H9 (cell line): ENCODE measurements at regions not wholly inside any gene's neighbourhood (a gene's known extent, or its start where the extent isn't known, plus 50 kb on each side); places are given as distances from the start of the nearest gene placed in this dataset.

ENCODE experiments used
- DNase-seq: peaks from one replicate; pipeline ENCODE4 v3.0.0-alpha.2; 2017
- H2AFZ ChIP-seq: one replicate; pipeline ENCODE4 v1.6.1; 2013; ENCODE audit warnings: mild to moderate bottlenecking, low read length, control low read depth, moderate library complexity
- H2AK5ac ChIP-seq: 2 replicates; pipeline ENCODE4 v1.6.1; 2013; ENCODE audit warnings: low read length, control low read depth, mixed read lengths; ENCODE audit not compliant: insufficient read length
- H2BK120ac ChIP-seq: one replicate; pipeline ENCODE4 v1.6.1; 2013; ENCODE audit warnings: low read depth, mild to moderate bottlenecking, low read length, control low read depth, inconsistent platforms; ENCODE audit not compliant: poor library complexity, severe bottlenecking
- H2BK12ac ChIP-seq: 2 replicates; pipeline ENCODE4 v1.6.1; 2013; ENCODE audit warnings: low read length, control low read depth, mixed read lengths, low read depth; ENCODE audit not compliant: insufficient read length
- H2BK15ac ChIP-seq: 2 replicates; pipeline ENCODE4 v1.6.1; 2013; ENCODE audit warnings: low read depth, low read length, control low read depth
- H2BK20ac ChIP-seq: one replicate; pipeline ENCODE4 v1.6.1; 2013; ENCODE audit warnings: low read depth, mild to moderate bottlenecking, low read length, control low read depth, inconsistent platforms; ENCODE audit not compliant: poor library complexity, severe bottlenecking
- H2BK5ac ChIP-seq: 2 replicates; pipeline ENCODE4 v1.6.1; 2013; ENCODE audit warnings: low read length, control low read depth, mixed read lengths; ENCODE audit not compliant: insufficient read length
- H3K14ac ChIP-seq: 2 replicates; pipeline ENCODE4 v1.6.1; 2013; ENCODE audit warnings: low read length, control low read depth; ENCODE audit not compliant: insufficient read depth
- H3K18ac ChIP-seq: 2 replicates; pipeline ENCODE4 v1.6.1; 2013; ENCODE audit warnings: low read depth, mild to moderate bottlenecking, mixed read lengths, low read length, control low read depth; ENCODE audit not compliant: insufficient read length
- H3K23ac ChIP-seq: 2 replicates; pipeline ENCODE4 v1.6.1; 2013; ENCODE audit warnings: low read length, control low read depth, mixed read lengths, low read depth; ENCODE audit not compliant: insufficient read length
- H3K23me2 ChIP-seq: 2 replicates; pipeline ENCODE4 v1.6.1; 2013; ENCODE audit warnings: low read depth, mild to moderate bottlenecking, mixed read lengths, low read length, control low read depth; ENCODE audit not compliant: insufficient read length, poor library complexity, severe bottlenecking
- H3K27ac ChIP-seq: 2 replicates; pipeline ENCODE4 v1.5.1; 2013; ENCODE audit warnings: low read length, control low read depth, mixed read lengths, low read depth; ENCODE audit not compliant: insufficient read length
- H3K27me3 ChIP-seq: 2 replicates; pipeline ENCODE4 v1.6.1; 2013; ENCODE audit warnings: low read length, control low read depth, inconsistent platforms; ENCODE audit not compliant: insufficient read depth
- H3K4ac ChIP-seq: 2 replicates; pipeline ENCODE4 v1.6.1; 2013; ENCODE audit warnings: low read depth, mild to moderate bottlenecking, control low read depth, inconsistent platforms, low read length, moderate library complexity
- H3K4me1 ChIP-seq: 2 replicates; pipeline ENCODE4 v1.6.1; 2013; ENCODE audit warnings: low read length, control low read depth, inconsistent platforms; ENCODE audit not compliant: insufficient read depth
- H3K4me2 ChIP-seq: 2 replicates; pipeline ENCODE4 v1.6.1; 2013; ENCODE audit warnings: low read length, control low read depth, mixed read lengths; ENCODE audit not compliant: insufficient read length, insufficient read depth
- H3K56ac ChIP-seq: 2 replicates; pipeline ENCODE4 v1.6.1; 2013; ENCODE audit warnings: low read depth, mild to moderate bottlenecking, mixed read lengths, low read length, control low read depth; ENCODE audit not compliant: insufficient read length
- H3K79me1 ChIP-seq: 2 replicates; pipeline ENCODE4 v1.6.1; 2013; ENCODE audit warnings: low read depth, mild to moderate bottlenecking, moderate library complexity, low read length, control low read depth, inconsistent platforms; ENCODE audit not compliant: insufficient read depth, poor library complexity, severe bottlenecking
- H3K79me2 ChIP-seq: 2 replicates; pipeline ENCODE4 v1.6.1; 2013; ENCODE audit warnings: low read length, control low read depth, inconsistent platforms; ENCODE audit not compliant: insufficient read depth
- H3K9ac ChIP-seq: 2 replicates; pipeline ENCODE4 v1.6.1; 2013; ENCODE audit warnings: low read length, control low read depth, mixed read lengths; ENCODE audit not compliant: insufficient read length; ENCODE audit errors: extremely low read depth
- H3K9me3 ChIP-seq: one replicate; pipeline ENCODE4 v1.6.1; 2013; ENCODE audit warnings: low read depth, low read length, inconsistent platforms; ENCODE audit not compliant: control insufficient read depth
- H3T11ph ChIP-seq: one replicate; pipeline ENCODE4 v1.6.1; 2013; ENCODE audit warnings: mild to moderate bottlenecking, low read length, control low read depth, inconsistent platforms
- H4K20me1 ChIP-seq: one replicate; pipeline ENCODE4 v1.6.1; 2013; ENCODE audit not compliant: control insufficient read depth, insufficient read length, insufficient read depth
- H4K5ac ChIP-seq: 2 replicates; pipeline ENCODE4 v1.6.1; 2013; ENCODE audit warnings: low read depth, mild to moderate bottlenecking, mixed read lengths, low read length, control low read depth; ENCODE audit not compliant: insufficient read length
- H4K8ac ChIP-seq: replicated peaks from 2 replicates; pipeline ENCODE4 v1.6.1; 2013; ENCODE audit warnings: low read length, control low read depth, mixed read lengths, low read depth; ENCODE audit not compliant: insufficient read length
- H4K91ac ChIP-seq: 2 replicates; pipeline ENCODE4 v1.6.1; 2013; ENCODE audit warnings: low read depth, mild to moderate bottlenecking, moderate library complexity, mixed read lengths, low read length, control low read depth; ENCODE audit not compliant: insufficient read length
- H3K27ac Mint-ChIP-seq, 3 experiments: 2 replicates in 2 of 3; 3 replicates in 1 of 3; pipeline ENCODE4 v1.8.0; 2020 to 2021; ENCODE audit warnings: mixed read lengths in 3 of 3, mild to moderate bottlenecking in 1 of 3, moderate library complexity in 1 of 3
- H3K27me3 Mint-ChIP-seq: 2 replicates; pipeline ENCODE4 v1.8.0; 2021; ENCODE audit warnings: low read depth, mild to moderate bottlenecking, moderate library complexity, mixed read lengths
- H3K36me3 Mint-ChIP-seq, 3 experiments: 2 replicates in 2 of 3; 3 replicates in 1 of 3; pipeline ENCODE4 v1.8.0; 2020 to 2021; ENCODE audit warnings: low read depth in 3 of 3, mixed read lengths in 3 of 3; ENCODE audit not compliant: insufficient read depth in 1 of 3
- H3K4me1 Mint-ChIP-seq, 2 experiments: 2 replicates each; pipeline ENCODE4 v1.8.0; 2020; ENCODE audit warnings: mixed read lengths in 2 of 2
- H3K4me3 Mint-ChIP-seq, 2 experiments: 2 replicates in 1 of 2; 3 replicates in 1 of 2; pipeline ENCODE4 v1.8.0; 2020 to 2021; ENCODE audit warnings: mild to moderate bottlenecking in 2 of 2, mixed read lengths in 2 of 2, moderate library complexity in 1 of 2
- H3K9me3 Mint-ChIP-seq, 2 experiments: 2 replicates in 1 of 2; 3 replicates in 1 of 2; pipeline ENCODE4 v1.8.0; 2020; ENCODE audit warnings: mild to moderate bottlenecking in 2 of 2, mixed read lengths in 2 of 2, moderate library complexity in 1 of 2
- TF ChIP-seq, protein P1 (sequence below): fragments of 200-600 bp; sonication (generic); conservative IDR thresholded peaks from 3 replicates; pipeline ENCODE4 v1.8.0; 2021; ENCODE audit warnings: antibody characterized with exemption, mild to moderate bottlenecking

DNA sequence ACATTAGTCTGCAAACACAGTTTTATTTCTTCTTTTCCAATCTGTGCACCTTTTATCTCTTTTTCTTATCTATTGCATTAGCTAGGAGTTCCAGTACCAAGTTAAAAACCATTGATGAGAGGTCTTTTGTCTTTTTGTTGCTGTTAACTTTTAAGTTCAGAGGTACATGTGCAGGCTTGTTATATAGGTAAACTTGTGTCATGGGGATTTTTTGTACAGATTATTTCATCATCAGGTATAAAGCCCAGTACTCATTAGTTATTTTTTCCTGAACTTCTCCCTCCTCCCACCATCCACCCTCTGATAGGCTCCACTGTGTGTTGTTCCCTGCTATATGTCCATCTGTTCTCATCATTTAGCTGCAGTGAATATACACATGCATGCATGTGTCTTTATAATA is 349.9 kb downstream of the PDHA2 start:
- Histone ChIP-seq H3K14ac (no peak overlapping the region), H4K8ac (no peak overlapping the region), H3K4ac (no peak overlapping the region), H4K5ac (no peak overlapping the region), H4K91ac (no peak overlapping the region), H3K79me2 (no peaks in the 10 kb centered on the region), H3T11ph (no peak overlapping the region), H3K4me1 (no peaks in the 10 kb centered on the region), H2BK5ac (no peak overlapping the region), H2BK120ac (no peak overlapping the region), H3K79me1 (no peaks in the 10 kb centered on the region), H2AFZ (no peak overlapping the region), H2BK12ac (no peak overlapping the region), H3K9me3 (no peaks in the 10 kb centered on the region), H3K27ac (no peak overlapping the region), H3K23ac (no peak overlapping the region), H2BK20ac (no peak overlapping the region), H4K20me1 (no peaks in the 10 kb centered on the region), H3K9ac (no peak overlapping the region), H3K56ac (no peak overlapping the region), H2AK5ac (no peak overlapping the region), H3K4me2 (no peak overlapping the region), H3K18ac (no peak overlapping the region), H2BK15ac (no peak overlapping the region), H3K23me2 (no peaks in the 10 kb centered on the region), H3K27me3 (no peaks in the 10 kb centered on the region)
- DNase-seq, result no peak
- H3K4me3 Mint-ChIP-seq, result no peak overlapping the region
- TF ChIP-seq, protein P1, sequence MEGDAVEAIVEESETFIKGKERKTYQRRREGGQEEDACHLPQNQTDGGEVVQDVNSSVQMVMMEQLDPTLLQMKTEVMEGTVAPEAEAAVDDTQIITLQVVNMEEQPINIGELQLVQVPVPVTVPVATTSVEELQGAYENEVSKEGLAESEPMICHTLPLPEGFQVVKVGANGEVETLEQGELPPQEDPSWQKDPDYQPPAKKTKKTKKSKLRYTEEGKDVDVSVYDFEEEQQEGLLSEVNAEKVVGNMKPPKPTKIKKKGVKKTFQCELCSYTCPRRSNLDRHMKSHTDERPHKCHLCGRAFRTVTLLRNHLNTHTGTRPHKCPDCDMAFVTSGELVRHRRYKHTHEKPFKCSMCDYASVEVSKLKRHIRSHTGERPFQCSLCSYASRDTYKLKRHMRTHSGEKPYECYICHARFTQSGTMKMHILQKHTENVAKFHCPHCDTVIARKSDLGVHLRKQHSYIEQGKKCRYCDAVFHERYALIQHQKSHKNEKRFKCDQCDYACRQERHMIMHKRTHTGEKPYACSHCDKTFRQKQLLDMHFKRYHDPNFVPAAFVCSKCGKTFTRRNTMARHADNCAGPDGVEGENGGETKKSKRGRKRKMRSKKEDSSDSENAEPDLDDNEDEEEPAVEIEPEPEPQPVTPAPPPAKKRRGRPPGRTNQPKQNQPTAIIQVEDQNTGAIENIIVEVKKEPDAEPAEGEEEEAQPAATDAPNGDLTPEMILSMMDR, result no peak
- H3K4me1 Mint-ChIP-seq, result no peaks in the 10 kb centered on the region
- no peak overlapping the region for H3K27ac Mint-ChIP-seq
- 0 out of 5 replicates have a peak, but pooled peaks cover 0 to 3% of the 10 kb centered on the region in 2 experiments for H3K9me3 Mint-ChIP-seq
- H3K36me3 Mint-ChIP-seq, result no peaks in the 10 kb centered on the region
- no peaks in the 10 kb centered on the region for H3K27me3 Mint-ChIP-seq
